GM19328 (cell line): ENCODE measurements at regions not wholly inside any gene's neighbourhood (a gene's known extent, or its start where the extent isn't known, plus 50 kb on each side); places are given as distances from the start of the nearest gene placed in this dataset.

ENCODE experiments used
- ATAC-seq: cut with Tn5 transposase; IDR thresholded peaks from one replicate; pipeline ENCODE4 v1.9.1; 2021; ENCODE audit warnings: mild to moderate bottlenecking, moderate library complexity; ENCODE audit not compliant: unreplicated experiment

- no peak for ATAC-seq
These were observed 51.1 kb downstream of the HYCC1 start for GRCh38 chr7:22962775-22963350.

GRCh38 chr7:22958742-22959141 lies 55.2 kb downstream of the HYCC1 start:
- ATAC-seq, result no peak

GRCh38 chr7:22954251-22954650 lies 59.7 kb downstream of the HYCC1 start:
- ATAC-seq, result no peak

GRCh38 chr7:22952306-22953015 lies 61.5 kb downstream of the HYCC1 start:
- ATAC-seq, result no peak

- no peak for ATAC-seq
These were observed 64.0 kb downstream of the HYCC1 start for GRCh38 chr7:22949944-22950343.

GRCh38 chr7:22949221-22949620 lies 64.7 kb downstream of the HYCC1 start:
- ATAC-seq, result no peak

- ATAC-seq, result no peak
These were observed 65.2 kb downstream of the HYCC1 start for GRCh38 chr7:22948770-22949169.

GRCh38 chr7:22945584-22945983 lies 68.3 kb downstream of the HYCC1 start:
- no peak for ATAC-seq

- no peak for ATAC-seq
These were observed 69.4 kb downstream of the HYCC1 start for GRCh38 chr7:22944510-22944909.

GRCh38 chr7:22944022-22944421 lies 69.9 kb downstream of the HYCC1 start:
- ATAC-seq, result no peak

GRCh38 chr7:22942191-22942590 lies 71.7 kb downstream of the HYCC1 start:
- no peak for ATAC-seq

GRCh38 chr7:22939842-22940241 lies 74.1 kb downstream of the HYCC1 start:
- no peak for ATAC-seq

- ATAC-seq, result no peak
These were observed 76.0 kb downstream of the HYCC1 start for GRCh38 chr7:22937946-22938345.

- no peak for ATAC-seq
These were observed 77.7 kb downstream of the HYCC1 start for GRCh38 chr7:22936246-22936645.

GRCh38 chr7:22935269-22935668 lies 78.7 kb downstream of the HYCC1 start:
- no peak for ATAC-seq

GRCh38 chr7:22934473-22935065 lies 79.4 kb downstream of the HYCC1 start:
- no peak for ATAC-seq

GRCh38 chr7:22934023-22934422 lies 79.9 kb downstream of the HYCC1 start:
- ATAC-seq, result no peak

- no peak for ATAC-seq
These were observed 81.0 kb downstream of the HYCC1 start for GRCh38 chr7:22932896-22933295.

GRCh38 chr7:22931011-22931410 lies 82.9 kb downstream of the HYCC1 start:
- no peak for ATAC-seq

GRCh38 chr7:22922307-22922706 lies 91.6 kb downstream of the HYCC1 start:
- ATAC-seq, result no peak

GRCh38 chr7:22921386-22922086 lies 92.4 kb downstream of the HYCC1 start:
- no peak for ATAC-seq

- ATAC-seq, result no peak
These were observed 93.3 kb downstream of the HYCC1 start for GRCh38 chr7:22920672-22921071.
